Endothelial cell of umbilical vein (primary cell): ENCODE measurements at regions not wholly inside any gene's neighbourhood (a gene's known extent, or its start where the extent isn't known, plus 50 kb on each side); places are given as distances from the start of the nearest gene placed in this dataset.

ENCODE experiments used
- EZH2 ChIP-seq: IDR thresholded peaks from 2 replicates; pipeline ENCODE4 v1.6.1; 2012; ENCODE audit warnings: borderline replicate concordance, low read depth, mild to moderate bottlenecking, moderate library complexity, low read length, inconsistent platforms; ENCODE audit not compliant: severe bottlenecking
- FOS ChIP-seq: IDR thresholded peaks from 2 replicates; pipeline ENCODE4 v1.6.1; 2011; ENCODE audit warnings: mild to moderate bottlenecking, low read length, moderate library complexity, borderline replicate concordance; ENCODE audit not compliant: insufficient read depth
- GATA2 ChIP-seq: IDR thresholded peaks from 2 replicates; pipeline ENCODE4 v1.7.0; 2011; ENCODE audit warnings: low read depth, mild to moderate bottlenecking, moderate library complexity, mixed read lengths, low read length; ENCODE audit not compliant: insufficient read length, insufficient read depth
- JUN ChIP-seq: IDR thresholded peaks from 2 replicates; pipeline ENCODE4 v1.6.1; 2011; ENCODE audit warnings: borderline replicate concordance, low read depth; ENCODE audit not compliant: insufficient read length, insufficient read depth
- MYC ChIP-seq: IDR thresholded peaks from one replicate; pipeline ENCODE4 v1.6.1; 2011; ENCODE audit warnings: mild to moderate bottlenecking, low read depth, low read length
- POLR2A ChIP-seq: IDR thresholded peaks from 2 replicates; pipeline ENCODE4 v1.6.1; 2012; ENCODE audit warnings: low read depth, mild to moderate bottlenecking, control low read depth, low read length
- POLR2AphosphoS5 ChIP-seq: IDR thresholded peaks from 2 replicates; pipeline ENCODE4 v1.6.1; 2012; ENCODE audit warnings: low read depth, mild to moderate bottlenecking, control low read depth, low read length, moderate library complexity; ENCODE audit not compliant: insufficient read depth
- TF ChIP-seq, protein P1 (sequence below): IDR thresholded peaks from 2 replicates; pipeline ENCODE4 v1.6.1; 2011; ENCODE audit not compliant: insufficient read depth, insufficient read length
- TF ChIP-seq, protein P2 (sequence below), 2 donors: IDR thresholded peaks; 1 replicate in 1 of 2; 2 replicates in 1 of 2; pipeline ENCODE4 v1.5.1; 2011; ENCODE audit warnings: low read length in 2 of 2, mild to moderate bottlenecking in 2 of 2, moderate library complexity in 2 of 2, control low read depth in 1 of 2, inconsistent platforms in 1 of 2, low read depth in 1 of 2; ENCODE audit not compliant: insufficient read depth in 1 of 2; ENCODE audit errors: extremely low read depth in 1 of 2

GRCh38 chr12:107963635-107964034, 165.5 kb upstream of the WSCD2 start:
- TF ChIP-seq POLR2A (no peak), POLR2AphosphoS5 (no peak), EZH2 (no peak), FOS (no peak), GATA2 (no peak), MYC (no peak), JUN (no peak)
- TF ChIP-seq, protein P1, sequence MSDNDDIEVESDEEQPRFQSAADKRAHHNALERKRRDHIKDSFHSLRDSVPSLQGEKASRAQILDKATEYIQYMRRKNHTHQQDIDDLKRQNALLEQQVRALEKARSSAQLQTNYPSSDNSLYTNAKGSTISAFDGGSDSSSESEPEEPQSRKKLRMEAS = no peak
- TF ChIP-seq, protein P2, sequence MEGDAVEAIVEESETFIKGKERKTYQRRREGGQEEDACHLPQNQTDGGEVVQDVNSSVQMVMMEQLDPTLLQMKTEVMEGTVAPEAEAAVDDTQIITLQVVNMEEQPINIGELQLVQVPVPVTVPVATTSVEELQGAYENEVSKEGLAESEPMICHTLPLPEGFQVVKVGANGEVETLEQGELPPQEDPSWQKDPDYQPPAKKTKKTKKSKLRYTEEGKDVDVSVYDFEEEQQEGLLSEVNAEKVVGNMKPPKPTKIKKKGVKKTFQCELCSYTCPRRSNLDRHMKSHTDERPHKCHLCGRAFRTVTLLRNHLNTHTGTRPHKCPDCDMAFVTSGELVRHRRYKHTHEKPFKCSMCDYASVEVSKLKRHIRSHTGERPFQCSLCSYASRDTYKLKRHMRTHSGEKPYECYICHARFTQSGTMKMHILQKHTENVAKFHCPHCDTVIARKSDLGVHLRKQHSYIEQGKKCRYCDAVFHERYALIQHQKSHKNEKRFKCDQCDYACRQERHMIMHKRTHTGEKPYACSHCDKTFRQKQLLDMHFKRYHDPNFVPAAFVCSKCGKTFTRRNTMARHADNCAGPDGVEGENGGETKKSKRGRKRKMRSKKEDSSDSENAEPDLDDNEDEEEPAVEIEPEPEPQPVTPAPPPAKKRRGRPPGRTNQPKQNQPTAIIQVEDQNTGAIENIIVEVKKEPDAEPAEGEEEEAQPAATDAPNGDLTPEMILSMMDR (IDR thresholded peaks at IDR 0.05; ENCODE audit: extremely low read depth in 1 of 2, insufficient read depth in 1 of 2, low read depth in 1 of 2, low read length in 2 of 2) = no peak
